Activated CD4-positive, alpha-beta T cell treated with anti-CD3 and anti-CD28 coated beads for 1 hour (primary cell): ENCODE measurements at regions not wholly inside any gene's neighbourhood (a gene's known extent, or its start where the extent isn't known, plus 50 kb on each side); places are given as distances from the start of the nearest gene placed in this dataset.
"Not testable (repeated sequence)": the region's sequence is repeated elsewhere in the genome, so short reads cannot be mapped to it uniquely, and the experiment has no call there.

ENCODE experiments used
- DNase-seq: peaks from one replicate; pipeline ENCODE4 v3.0.0-alpha.2; 2020

DNA sequence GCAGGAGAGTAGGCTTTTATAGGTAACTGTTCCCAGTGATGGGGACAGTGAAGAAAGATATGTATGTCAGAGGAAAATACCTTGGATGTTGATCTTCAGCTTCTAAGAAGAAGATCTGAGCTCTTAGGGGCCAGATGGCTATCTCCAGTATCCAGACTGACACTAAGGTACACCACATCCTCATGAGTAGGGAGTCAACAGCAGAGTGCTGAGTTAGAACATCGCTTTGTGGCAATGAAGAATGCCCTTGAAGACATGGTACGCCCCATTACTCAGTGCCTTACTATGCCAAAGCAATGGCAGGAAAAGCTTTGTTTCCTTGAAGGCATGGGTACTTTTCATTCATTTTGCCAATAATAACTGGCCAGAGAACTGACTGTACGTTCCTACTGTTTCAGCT lies 263.7 kb downstream of the CEMIP2 start:
- no peak for DNase-seq

DNA sequence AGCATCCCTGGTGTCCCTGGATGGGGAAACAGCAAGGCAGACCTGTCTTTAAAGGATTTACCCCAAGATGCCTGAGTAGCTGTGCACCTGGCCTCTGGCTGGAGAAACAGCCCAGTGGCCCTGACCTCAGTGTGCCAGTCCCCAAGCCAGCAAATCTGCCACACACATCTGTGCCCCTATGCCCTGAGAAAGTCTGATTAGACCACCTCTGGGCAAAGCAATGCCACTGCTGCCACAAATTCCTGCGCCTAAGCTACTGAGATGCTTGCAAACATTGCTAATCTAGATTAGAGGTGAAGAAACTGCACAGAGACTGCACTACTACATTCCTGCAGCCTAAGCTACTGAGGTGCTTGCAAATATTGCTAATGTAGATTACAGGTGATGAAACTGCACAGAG lies 269.6 kb downstream of the CEMIP2 start:
- DNase-seq = no peak

DNA sequence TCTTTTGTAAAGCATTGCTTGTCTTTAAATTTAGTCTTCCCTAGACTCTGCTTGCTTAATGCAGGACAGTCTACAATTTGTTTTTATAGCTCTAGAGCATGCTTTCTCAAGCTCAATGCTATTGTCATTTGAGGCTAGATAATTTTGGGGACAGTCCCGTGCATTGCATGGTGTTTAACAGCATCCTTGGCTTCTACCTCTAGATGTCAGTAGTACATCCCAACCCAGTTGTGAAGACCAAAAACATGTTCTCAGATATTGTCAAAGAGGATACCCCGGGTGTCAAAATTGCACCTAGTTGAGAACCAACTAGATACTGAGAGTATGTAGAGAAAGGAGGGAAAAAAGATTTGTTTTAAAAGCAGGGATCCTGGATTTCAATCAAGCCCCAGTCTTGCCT lies 277.5 kb downstream of the CEMIP2 start:
- DNase-seq = no peak

DNA sequence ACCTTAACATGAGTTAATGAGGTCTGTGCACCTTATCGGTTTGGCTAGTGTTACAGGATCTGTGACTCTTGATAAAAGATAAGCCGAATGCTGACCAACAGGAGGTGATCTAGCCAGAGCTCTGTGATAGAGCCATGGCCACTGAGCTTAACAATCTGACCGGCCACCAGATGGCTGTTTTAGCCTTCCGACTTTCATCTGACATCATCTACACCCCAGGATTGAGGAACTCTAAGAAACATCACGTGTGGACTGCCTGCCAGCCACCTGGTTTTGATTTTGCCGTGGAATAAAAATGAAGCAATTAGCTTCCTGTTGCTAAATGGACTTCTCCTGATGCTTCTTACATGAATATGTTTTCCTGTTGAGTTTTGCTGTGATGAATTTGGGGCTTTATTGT lies 281.3 kb downstream of the CEMIP2 start:
- DNase-seq = no peak

DNA sequence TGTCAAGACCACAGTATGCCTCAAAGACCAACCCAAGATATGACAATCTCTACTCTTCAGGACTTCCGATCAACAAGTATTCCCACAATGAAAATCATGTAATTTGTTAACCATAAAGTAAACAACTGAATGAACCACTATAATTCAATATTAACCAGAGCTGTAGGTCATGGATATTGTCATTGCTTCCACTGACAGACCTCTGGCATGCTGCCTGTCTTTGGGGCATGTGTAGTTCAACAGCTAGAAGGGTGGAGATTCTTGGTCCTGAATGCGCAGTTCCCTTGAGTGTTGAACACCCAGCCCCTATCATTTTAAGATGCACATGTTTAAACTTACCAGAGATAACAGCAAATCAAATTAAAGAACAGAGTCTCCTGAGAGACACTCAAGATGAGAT lies 283.0 kb downstream of the CEMIP2 start:
- DNase-seq = no peak

DNA sequence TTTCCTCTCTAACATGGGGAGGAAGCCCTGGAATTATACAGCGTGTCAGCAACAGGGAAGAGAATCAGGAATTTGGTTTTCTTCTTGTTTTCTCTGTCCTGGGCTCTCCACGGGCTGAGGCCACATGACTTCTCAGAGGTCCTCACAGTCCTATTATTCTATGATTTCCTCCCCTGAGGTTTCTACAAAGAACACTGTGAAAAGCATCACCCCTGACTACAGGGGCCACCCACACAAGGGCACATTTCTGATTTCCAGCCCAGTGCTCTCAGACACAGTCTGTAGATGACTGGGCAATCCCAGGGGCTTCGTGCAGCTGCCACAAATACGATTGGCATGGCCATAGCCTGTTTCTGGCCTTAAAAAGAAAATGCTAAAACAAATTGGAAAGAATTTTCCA lies 284.9 kb downstream of the CEMIP2 start:
- no peak for DNase-seq

DNA sequence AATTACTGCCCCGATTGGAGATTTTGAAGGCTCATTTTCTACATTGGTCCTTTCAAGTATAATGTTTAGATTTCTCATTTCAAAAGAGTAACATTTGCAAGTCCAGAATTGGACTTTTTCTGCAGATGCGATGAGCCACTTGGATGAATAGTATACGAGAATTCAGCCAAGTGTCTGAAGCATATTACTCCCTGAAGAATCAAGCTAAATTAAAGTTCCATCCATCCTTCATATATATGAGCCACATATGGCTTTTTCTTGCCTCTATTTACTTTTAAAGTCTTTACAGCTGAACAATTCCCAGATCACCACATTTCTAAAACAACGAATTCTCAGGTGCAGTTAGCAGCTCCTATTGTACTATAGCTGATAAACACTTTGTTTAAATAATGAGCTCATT lies 288.7 kb downstream of the CEMIP2 start:
- DNase-seq = no peak

DNA sequence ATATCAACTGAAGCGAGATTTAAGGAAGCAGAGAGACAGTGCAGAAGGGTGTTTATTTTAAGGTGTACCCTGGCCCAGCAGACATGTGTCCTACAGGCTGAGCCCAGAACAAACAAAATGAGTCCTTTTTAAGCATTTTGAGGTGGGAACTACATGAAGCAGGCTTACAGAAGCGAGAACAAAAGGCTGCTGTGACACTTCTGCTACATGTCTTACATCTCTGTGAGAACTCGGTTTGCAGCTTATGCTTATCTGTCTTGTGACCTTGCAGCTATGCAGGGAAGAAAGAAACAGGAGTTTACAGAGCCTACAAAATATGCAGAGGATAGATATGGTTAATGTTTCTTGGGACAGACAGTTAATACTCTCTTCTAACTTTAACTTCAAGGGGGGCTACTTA lies 295.9 kb downstream of the CEMIP2 start:
- no peak for DNase-seq

DNA sequence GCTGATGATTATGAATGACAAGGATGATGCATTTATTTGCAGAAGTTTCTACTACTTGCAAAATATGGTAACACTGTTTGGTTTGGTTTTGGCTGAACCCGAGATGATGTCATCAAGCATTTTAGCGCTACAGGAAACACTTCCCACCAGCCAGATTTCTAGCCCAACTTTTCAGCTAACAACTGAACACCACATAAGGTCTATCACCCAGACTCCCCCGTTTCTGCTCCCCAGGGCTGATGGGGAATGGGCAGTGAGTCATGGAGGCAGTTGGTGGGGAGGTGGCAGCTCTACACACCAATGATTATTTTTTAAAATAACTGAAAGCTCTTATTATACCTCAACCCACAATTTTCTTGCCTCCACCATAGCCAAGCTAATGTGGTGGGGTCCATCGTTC lies 302.9 kb downstream of the CEMIP2 start:
- DNase-seq = no peak

DNA sequence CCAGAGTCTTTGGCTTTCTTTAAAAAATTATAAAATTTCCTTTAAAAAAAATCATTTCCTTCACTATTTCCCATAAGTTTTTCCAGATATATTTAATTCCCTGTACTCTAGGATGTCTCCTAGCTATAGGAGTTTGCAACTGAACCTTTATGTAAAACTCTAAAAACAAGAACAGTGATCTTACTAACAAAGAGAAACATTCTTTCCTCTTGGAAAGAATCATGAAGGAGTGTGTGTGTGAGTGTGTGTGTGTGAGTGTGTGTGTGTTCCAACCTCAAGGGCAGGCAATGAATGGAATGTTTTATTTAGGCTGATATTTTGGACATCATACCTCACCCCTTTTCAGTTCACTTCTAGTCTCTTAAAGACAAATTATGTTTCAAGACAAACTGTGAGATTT lies 309.2 kb downstream of the CEMIP2 start:
- DNase-seq = no peak

DNA sequence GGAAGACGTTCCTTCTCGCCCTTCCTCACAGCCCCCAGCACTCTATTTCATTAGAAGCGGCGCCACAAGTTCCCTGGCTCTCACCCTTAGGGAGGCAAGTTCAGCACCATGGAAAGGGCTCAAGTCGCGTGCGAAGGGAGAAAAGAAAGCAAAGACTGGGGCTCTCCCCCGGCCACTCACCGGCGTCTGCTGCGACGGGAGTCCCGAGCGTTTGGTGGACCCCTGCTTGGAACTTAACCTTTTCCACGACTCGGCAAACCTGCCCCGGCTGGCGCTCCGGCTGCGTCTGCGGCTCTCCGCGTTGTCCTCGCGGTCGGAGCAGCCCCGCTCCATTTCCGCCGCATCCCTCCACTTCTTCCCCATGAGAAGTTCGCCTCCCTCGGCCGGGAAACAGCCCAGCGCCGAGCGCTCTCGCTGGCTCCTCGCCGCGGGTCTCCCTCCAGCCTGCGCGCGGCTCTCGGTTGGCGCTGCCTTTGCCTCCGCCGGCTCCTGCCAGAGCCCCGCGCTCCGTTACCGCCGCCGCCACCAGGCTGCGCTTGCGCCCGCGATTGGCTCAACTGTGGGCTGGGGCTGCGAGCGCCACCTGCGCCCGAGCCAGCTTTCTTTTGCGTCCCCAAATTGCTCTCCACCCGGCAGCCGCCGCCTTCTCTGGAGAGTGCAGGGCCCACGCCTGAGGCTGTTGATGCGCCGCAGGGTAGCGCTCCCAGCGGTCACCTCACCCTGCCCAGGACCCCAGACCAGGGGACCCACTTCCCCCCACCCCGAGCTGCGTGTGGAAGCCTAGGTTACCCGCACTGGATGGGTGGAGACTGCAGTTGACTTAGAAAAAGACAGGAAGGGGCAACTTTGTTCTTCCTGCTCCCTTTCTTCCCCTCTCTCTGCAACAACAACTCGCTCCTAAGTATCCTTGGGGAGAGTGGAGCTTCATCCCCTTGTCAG lies 321.6 kb downstream of the CEMIP2 start:
- no peak for DNase-seq

DNA sequence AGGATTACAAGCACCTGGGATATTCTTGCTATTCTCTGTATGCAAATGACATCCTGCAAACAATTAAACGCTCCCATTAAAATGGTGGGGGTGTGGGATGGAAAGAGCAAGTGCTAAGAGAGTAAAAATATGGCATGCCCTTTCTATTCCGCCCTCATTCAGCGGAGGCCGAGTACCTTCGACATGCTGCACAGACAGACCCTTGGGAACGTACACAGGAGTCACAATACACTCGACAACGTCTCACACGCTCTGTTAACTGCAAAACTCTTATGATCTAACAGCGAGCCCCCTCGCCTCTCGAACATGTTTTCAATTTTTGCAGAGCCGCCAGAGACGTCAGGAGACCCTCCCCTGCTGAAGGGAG lies 322.2 kb downstream of the CEMIP2 start:
- no peak for DNase-seq

DNA sequence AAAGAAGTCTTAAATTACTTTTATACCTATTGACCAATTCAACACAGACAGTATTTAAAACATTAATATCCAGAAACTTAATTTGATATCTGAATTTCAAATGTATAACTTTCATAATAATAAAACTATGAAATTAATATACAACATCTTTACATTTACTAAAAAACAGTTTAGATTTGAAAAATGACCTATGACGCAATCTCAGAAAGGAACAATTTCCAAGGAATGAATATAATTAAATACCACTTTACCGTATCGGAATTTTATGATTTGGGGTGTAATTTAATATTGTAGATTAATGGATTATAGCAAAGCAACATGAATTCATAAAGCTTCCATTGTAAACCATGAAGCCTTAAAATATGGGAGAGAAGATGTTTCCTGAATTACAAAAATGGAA lies 321.5 kb upstream of the TRPM3 start:
- DNase-seq = no peak

DNA sequence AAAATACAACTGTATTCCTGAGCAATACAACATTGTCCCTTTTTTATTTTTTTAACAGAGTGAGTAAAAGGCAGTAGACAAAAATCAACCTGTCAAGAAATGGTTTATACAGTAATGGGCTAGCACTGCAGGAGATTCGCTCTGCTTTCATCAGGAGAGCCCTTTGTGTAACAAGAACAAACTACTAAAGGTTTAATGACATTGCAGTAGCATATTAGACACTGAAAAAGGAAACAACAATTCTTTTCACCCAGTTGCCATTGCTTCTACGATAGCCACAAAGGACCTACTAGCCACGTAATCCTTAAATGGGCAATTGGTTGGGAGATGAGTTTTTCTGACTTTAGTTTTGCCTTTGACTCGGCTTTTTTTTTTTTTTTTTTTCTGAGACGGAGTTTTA lies 319.8 kb upstream of the TRPM3 start:
- no peak for DNase-seq

DNA sequence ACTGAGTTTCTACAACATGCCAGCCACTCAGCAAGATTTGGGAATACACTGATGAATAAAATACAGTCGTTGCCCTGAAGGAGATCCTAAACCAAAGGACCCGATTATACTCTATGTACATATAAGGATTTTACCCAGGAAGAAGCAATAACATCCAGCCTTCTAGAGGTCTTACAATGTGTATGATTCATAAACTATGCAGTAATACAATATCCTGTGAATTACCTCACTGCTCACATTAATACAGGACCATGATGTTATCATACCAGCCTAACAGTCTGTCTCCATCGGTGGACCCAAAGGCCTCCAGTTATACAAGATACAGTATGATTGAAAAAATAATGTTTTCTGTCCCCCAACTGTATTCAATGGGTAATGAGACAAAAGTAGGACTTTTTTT lies 310.5 kb upstream of the TRPM3 start:
- no peak for DNase-seq

DNA sequence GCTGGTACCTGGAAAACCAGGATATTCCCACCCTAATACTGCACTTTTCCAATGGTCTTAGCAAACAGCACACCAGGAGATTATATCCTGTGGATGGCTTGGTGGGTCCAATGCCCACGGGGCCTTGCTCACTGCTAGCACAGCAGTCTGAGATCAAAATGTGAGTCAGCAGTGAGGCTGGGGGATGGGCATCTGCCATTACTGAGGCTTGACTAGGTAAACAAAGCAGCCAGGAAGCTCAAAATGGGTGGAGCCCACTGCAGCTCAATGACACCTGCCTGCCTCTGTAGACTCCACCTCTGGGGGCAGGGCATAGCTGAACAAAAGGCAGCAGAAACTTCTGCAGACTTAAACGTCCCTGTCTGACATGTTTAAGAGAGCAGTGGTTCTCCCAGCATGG lies 285.9 kb upstream of the TRPM3 start:
- DNase-seq = not testable (repeated sequence)

DNA sequence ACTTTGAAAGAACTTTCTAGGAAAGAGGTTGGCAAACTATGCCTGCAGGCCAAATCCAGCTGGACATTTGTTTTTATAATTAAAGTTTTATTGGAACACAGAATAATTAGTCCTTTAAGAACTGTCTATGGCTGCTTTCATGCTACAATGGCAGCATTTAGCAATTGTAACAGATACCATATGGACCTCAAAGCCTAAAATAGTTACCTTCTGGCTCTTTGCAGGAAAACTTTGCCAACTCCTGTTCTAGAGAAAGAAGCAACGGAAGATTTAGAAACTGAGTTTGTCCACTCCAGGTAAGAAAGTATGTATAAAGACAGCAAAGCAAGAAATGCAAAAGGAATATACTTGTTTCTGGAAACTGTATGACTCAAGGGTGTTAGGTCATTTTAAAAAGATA lies 281.7 kb upstream of the TRPM3 start:
- no peak for DNase-seq

DNA sequence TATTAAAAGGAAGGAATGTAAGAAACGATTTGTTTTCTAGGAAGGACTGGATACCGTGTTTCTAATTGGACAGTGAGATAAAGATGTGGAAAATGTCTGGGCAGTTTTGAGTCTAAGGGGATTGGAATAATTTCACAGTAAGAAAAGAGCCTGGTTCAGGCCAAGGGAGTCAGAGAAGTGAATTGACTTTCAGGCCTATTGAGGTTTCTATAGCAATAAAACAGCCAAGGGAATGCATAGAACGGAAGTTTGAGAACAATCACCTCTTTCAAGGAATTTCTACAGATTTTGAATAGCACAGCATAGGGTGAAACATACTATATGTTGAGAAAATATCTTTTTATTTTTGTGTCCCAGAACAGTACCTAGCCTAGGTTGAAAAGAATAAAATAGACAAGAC lies 271.6 kb upstream of the TRPM3 start:
- DNase-seq = no peak

DNA sequence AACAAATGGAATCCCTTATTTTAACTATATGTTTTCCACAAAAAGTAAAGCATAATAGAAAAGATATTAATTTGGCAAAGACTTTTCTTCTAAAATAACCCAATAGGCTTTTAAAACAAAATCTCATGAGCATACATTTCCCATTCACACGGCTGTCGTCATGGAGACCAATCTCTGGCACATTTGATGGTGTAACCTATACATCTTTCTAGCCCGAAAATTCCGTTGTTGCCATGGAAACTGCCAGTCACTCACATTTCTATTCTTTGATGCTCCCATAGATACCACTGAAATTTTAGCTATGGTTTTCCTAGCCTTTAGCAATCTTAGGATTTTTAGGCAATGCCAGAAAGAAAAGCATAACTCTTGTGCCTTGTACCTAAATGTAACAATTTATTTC lies 262.9 kb upstream of the TRPM3 start:
- no peak for DNase-seq

DNA sequence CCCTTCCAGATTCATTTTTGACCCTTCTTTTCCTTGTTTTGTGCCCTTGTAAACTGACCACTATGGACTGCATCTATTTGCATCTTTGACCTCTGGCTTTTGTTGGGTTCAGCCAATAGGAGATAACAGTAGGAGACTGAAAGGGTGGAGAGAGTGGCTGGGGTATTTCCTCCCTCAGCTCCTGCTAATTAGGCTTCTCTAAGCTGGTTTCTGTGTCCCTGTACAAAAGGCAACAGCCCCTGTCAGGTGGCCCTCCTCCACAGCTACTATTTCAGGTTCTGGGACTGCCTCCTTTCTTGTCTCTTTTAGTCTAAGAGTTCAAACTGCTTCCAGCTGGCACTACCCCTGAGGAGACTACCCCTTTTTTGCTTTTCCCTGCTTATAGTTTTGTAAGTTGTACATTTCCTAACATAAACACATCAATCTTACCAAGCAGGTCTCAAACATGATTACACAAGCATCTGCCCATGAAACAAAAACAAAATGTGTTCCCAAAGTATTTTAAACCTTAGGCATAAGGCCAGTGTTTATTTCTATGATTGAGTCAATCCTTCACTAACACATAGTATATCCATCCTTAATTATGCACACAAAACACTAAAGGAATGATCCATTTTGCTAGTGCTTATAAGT lies 262.0 kb upstream of the TRPM3 start:
- DNase-seq = no peak

DNA sequence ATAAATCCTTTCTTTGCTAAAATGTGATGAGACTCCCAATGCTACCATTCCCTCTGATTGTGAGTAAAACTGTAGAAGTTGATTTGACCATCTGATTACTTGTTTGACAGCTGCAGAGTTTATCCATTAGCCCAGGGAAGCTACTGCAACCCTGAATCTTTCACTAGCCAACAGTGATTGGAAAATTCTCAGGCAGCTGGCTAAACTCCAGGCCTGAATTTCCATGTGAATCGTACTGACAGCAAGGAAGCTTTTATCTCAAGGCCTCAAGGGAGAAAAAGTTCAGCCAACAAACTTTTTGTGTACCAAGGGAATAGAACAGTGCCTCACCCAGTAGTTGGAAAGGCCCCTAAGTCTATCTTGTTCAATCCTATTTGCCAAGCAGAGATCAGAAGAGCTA lies 246.7 kb upstream of the TRPM3 start:
- no peak for DNase-seq

DNA sequence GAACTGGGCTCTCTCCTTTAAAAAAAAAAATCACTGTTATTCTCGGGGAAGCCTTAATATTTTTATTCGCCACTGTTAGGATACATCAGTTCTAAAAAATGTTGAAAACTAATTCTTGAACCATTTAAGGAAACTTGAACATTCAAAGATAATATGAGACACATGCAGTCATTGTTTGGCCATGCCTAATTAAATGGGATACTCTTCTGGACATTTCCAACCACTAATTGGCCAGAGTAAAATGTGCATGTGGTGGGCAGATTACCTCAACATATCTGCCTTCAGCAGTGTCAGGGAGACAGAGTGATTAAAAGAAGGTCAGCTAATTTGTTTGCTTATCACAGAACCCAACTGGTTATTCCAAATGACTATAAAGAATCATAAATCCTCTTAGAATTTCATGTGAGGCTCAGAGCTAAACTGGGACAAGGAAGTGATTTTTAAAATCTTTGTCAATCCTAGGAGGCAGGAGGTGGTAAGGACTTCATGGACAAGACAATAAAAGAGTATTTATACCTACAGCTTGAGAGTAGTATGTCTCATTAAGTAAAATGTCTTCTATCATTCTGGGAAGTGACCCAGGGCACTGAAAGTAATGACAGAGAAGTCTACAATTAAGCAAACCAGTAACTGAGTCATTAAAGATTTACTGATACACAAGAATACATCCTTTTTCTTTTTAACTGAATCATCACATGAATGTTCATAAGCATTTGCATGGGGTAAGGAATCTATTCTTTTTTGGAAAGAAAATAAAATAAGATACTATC lies 242.9 kb upstream of the TRPM3 start:
- DNase-seq = no peak

DNA sequence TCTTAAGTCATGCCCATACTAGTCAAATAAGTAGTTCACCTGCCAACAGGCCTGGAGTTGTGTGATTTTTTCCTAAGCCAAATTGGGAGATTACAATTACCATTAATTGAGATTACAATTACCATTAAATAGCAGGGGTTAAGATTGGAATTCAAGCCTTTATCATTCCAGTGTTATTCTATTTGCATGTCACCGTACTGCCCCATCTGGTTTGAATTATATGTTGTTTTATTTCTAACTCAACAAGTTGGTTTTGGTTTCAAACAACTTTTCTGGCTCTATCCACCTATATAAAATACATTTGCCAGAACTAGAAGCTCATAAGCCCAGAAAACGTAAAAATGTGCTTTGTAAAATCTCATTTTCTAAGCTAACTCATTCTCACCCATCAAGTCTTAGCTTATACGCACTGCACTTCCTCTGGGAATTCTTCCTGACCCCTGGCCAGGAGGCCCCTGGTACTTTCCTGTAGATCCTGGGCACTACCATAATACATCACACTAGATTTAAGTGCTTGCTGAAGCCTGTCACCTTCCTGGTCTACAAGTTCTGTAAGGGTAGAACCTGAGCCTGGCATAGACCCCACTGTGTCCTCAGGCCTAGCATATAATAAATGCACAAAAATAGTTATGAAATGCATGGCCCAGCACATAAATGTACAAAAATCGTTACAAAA lies 242.0 kb upstream of the TRPM3 start:
- no peak for DNase-seq
